ENCODE measurements at regions not wholly inside any gene's neighbourhood (a gene's known extent, or its start where the extent isn't known, plus 50 kb on each side); places are given as distances from the start of the nearest gene placed in this dataset.
"Not testable (repeated sequence)": the region's sequence is repeated elsewhere in the genome, so short reads cannot be mapped to it uniquely, and the experiment has no call there.

GRCh38 chr10:46810222-46810621 lies 101.0 kb upstream of the PTPN20 start:
- not testable (repeated sequence) for TF ChIP-seq CTCF (IDR thresholded peaks at IDR 0.05); POLR2AphosphoS5 (IDR thresholded peaks at IDR 0.05; ENCODE audit: low read depth, low read length); SIN3A (IDR thresholded peaks at IDR 0.05; ENCODE audit: borderline replicate concordance, insufficient read depth, low read depth, low read length)

Measured in Panc1 (cell line).